IPS DF 6.9 (cell line): ENCODE measurements at regions not wholly inside any gene's neighbourhood (a gene's known extent, or its start where the extent isn't known, plus 50 kb on each side); places are given as distances from the start of the nearest gene placed in this dataset.
A peak's percentile ranks its signal among the peaks of the same experiment; 100 is the strongest.
"Not testable (repeated sequence)": the region's sequence is repeated elsewhere in the genome, so short reads cannot be mapped to it uniquely, and the experiment has no call there.

ENCODE experiments used
- DNase-seq: peaks from one replicate; pipeline ENCODE4 v3.0.0-alpha.2; 2013; ENCODE audit warnings: low read depth, low spot score
- H3K27ac ChIP-seq: one replicate; pipeline ENCODE4 v1.5.1; 2013; ENCODE audit warnings: low read length, control low read depth
- H3K27me3 ChIP-seq: 2 replicates; pipeline ENCODE4 v1.6.1; 2013; ENCODE audit warnings: mild to moderate bottlenecking, low read length; ENCODE audit not compliant: control insufficient read depth, insufficient read depth
- H3K36me3 ChIP-seq: 2 replicates; pipeline ENCODE4 v1.6.1; 2013; ENCODE audit warnings: low read length; ENCODE audit not compliant: control insufficient read depth, insufficient read depth
- H3K4me1 ChIP-seq: 2 replicates; pipeline ENCODE4 v1.6.1; 2013; ENCODE audit warnings: low read length; ENCODE audit not compliant: control insufficient read depth, insufficient read depth
- H3K4me3 ChIP-seq: 2 replicates; pipeline ENCODE4 v1.5.1; 2013; ENCODE audit warnings: mild to moderate bottlenecking, low read length
- H3K9me3 ChIP-seq: 2 replicates; pipeline ENCODE4 v1.6.1; 2013; ENCODE audit warnings: low read length, inconsistent platforms; ENCODE audit not compliant: control insufficient read depth, insufficient read depth
- WGBS: extraction: QIAGEN DNeasy Blood & Tissue Kit; methylation state at CpG from one replicate; pipeline ENCODE4 v1.1.7; 2013; ENCODE audit warnings: mixed read lengths, missing lambda C conversion rate; ENCODE audit not compliant: insufficient read length, insufficient coverage; 5-methylcytosine and 5-hydroxymethylcytosine counted together

- peaks cover 2% of the 10 kb centered on the region; the same call in 1 of the 2 replicates for H3K4me1 ChIP-seq
- H3K27ac ChIP-seq: no peak overlapping the region
- no peaks in the 10 kb centered on the region for H3K27me3 ChIP-seq
- WGBS: no CpG with 5 or more reads among the region's 8 CpGs
- H3K9me3 ChIP-seq: no peaks in the 10 kb centered on the region
- H3K36me3 ChIP-seq: no peaks in the 10 kb centered on the region
- no peak overlapping the region for H3K4me3 ChIP-seq
- no peak for DNase-seq
Measured at GRCh38 chr1:233722212-233722979, 108.5 kb downstream of the KCNK1 start.

- WGBS: no CpG with 5 or more reads among the region's 6 CpGs
- H3K4me3 ChIP-seq: no peak overlapping the region
- peaks cover 2% of the 10 kb centered on the region; the same call in 1 of the 2 replicates for H3K4me1 ChIP-seq
- no peaks in the 10 kb centered on the region for H3K9me3 ChIP-seq
- DNase-seq: no peak
- H3K36me3 ChIP-seq: no peaks in the 10 kb centered on the region
- no peak overlapping the region for H3K27ac ChIP-seq
- no peaks in the 10 kb centered on the region for H3K27me3 ChIP-seq
Measured at GRCh38 chr1:233723387-233723786, 109.5 kb downstream of the KCNK1 start.

DNA sequence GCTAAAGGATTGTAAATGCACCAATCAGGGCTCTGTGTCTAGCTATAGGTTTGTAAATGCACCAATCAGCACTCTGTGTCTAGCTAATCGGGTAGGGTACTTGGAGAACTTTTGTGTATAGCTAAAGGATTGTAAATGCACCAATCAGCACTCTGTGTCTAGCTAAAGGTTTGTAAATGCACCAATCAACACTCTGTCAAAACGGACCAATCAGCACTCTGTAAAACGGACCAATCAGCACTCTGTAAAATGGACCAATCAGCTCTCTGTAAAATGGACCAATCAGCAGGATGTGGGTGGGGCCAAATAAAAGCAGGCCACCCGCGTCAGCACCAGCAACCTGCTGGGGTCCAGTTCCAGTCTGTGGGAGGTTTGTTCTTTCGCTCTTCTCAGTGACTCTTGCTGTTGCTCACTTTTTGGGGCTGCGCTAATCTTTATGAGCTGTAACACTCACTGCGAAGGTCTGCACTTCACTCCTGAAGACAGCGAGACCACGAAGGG, 110.3 kb downstream of the KCNK1 start:
- H3K36me3 ChIP-seq, H3K4me1 ChIP-seq, H3K4me3 ChIP-seq, H3K9me3 ChIP-seq, H3K27me3 ChIP-seq, H3K27ac ChIP-seq, DNase-seq: not testable (repeated sequence)
- no CpG with 5 or more reads among the region's 10 CpGs for WGBS

DNA sequence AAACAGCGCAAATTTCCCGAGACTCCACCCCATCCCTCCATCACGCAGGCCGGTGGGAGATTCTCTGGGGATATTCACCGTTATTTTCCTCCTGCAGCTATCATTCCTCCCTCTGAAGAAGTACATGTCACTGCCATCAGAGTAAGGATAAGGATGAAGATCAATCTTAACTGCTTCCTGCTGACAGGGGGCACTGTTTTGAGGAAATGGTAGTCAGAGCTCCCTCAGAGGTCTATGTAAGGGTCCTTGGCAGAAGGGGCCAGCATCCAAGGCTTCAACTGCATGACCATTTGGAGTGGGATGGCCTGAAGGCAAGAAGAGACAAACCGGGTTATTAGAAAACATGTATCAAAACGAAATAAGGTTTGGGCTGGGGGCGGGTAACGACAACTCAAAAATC, 111.5 kb downstream of the KCNK1 start:
- H3K9me3 ChIP-seq: no peaks in the 10 kb centered on the region
- no peak overlapping the region for H3K27ac ChIP-seq
- DNase-seq: no peak
- no peaks in the 10 kb centered on the region for H3K36me3 ChIP-seq
- no peaks in the 10 kb centered on the region for H3K27me3 ChIP-seq
- H3K4me1 ChIP-seq: peaks cover 2% of the 10 kb centered on the region; the same call in 1 of the 2 replicates
- no CpG with 5 or more reads among the region's 9 CpGs for WGBS
- H3K4me3 ChIP-seq: no peak overlapping the region

- no peaks in the 10 kb centered on the region for H3K9me3 ChIP-seq
- no peak overlapping the region for H3K4me3 ChIP-seq
- no peaks in the 10 kb centered on the region for H3K27me3 ChIP-seq
- no CpG with 5 or more reads among the region's 4 CpGs for whole genome bisulfite sequencing
- H3K36me3 ChIP-seq: no peaks in the 10 kb centered on the region
- H3K4me1 ChIP-seq: peaks cover 3% of the 10 kb centered on the region; the same call in 1 of the 2 replicates
- DNase-seq: no peak
- H3K27ac ChIP-seq: no peak overlapping the region
Measured at GRCh38 chr1:233728721-233729120, 114.8 kb downstream of the KCNK1 start.

GRCh38 chr1:233730380-233730779, 116.5 kb downstream of the KCNK1 start:
- Histone ChIP-seq H3K36me3 (no peaks in the 10 kb centered on the region), H3K9me3 (no peaks in the 10 kb centered on the region), H3K4me1 (peaks cover 3% of the 10 kb centered on the region; the same call in 1 of the 2 replicates), H3K27ac (no peak overlapping the region), H3K4me3 (no peak overlapping the region), H3K27me3 (no peaks in the 10 kb centered on the region)
- no peak for DNase-seq
- no CpG with 5 or more reads among the region's 5 CpGs for WGBS

DNA sequence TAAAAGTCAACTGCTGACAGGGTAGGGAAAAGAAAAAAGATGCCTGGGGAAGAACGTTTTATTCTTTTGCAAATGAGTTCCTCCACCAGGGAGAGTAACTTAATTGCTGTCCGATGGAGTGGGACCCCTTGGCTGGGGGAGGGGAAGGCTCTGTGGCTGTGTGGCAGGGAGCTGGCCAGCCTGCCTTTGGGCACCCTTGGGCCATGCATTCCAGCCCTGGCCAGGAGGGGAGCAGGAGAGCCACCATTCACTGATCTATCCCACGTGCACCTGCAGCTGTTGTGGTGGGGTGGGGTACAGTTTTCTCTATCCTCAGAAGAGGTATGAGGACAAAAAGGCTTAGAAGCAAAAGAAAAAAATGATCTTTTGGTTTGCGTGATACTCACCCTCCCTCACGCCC, 116.9 kb downstream of the KCNK1 start:
- peak; percentile 52 for DNase-seq
- Histone ChIP-seq H3K4me1 (peaks cover 3% of the 10 kb centered on the region; the same call in 1 of the 2 replicates), H3K27me3 (no peaks in the 10 kb centered on the region), H3K9me3 (no peaks in the 10 kb centered on the region), H3K27ac (no peak overlapping the region), H3K36me3 (no peaks in the 10 kb centered on the region), H3K4me3 (no peak overlapping the region)
- WGBS: no CpG with 5 or more reads among the region's 5 CpGs

- 0 out of 2 replicates have a peak, but pooled peaks cover 2% of the 10 kb centered on the region for H3K4me1 ChIP-seq
- WGBS: no CpG with 5 or more reads among the region's 2 CpGs
Measured at GRCh38 chr1:233732206-233732605, 118.3 kb downstream of the KCNK1 start.

GRCh38 chr1:233734456-233734855, 120.5 kb downstream of the KCNK1 start:
- no peak for DNase-seq
- H3K4me1 ChIP-seq: 0 out of 2 replicates have a peak, but pooled peaks cover 2% of the 10 kb centered on the region
- no peak overlapping the region for H3K27ac ChIP-seq
- H3K27me3 ChIP-seq: no peaks in the 10 kb centered on the region
- no peaks in the 10 kb centered on the region for H3K9me3 ChIP-seq
- WGBS: no CpG with 5 or more reads among the region's 7 CpGs
- H3K4me3 ChIP-seq: no peak overlapping the region
- no peaks in the 10 kb centered on the region for H3K36me3 ChIP-seq

More at GRCh38 chr1:233732206-233732605, 118.3 kb downstream of the KCNK1 start:
- DNase-seq: no peak
- H3K27ac ChIP-seq: no peak overlapping the region
- H3K9me3 ChIP-seq: no peaks in the 10 kb centered on the region
- H3K36me3 ChIP-seq: no peaks in the 10 kb centered on the region
- no peak overlapping the region for H3K4me3 ChIP-seq
- H3K27me3 ChIP-seq: no peaks in the 10 kb centered on the region

- H3K4me3 ChIP-seq: no peak overlapping the region
- no peak overlapping the region for H3K27ac ChIP-seq
- no peak for DNase-seq
- no peaks in the 10 kb centered on the region for H3K36me3 ChIP-seq
- no CpG with 5 or more reads among the region's 1 CpG for WGBS
- no peaks in the 10 kb centered on the region for H3K9me3 ChIP-seq
- H3K4me1 ChIP-seq: 0 out of 2 replicates have a peak, but pooled peaks cover 2% of the 10 kb centered on the region
- no peaks in the 10 kb centered on the region for H3K27me3 ChIP-seq
Measured at GRCh38 chr1:233735331-233735730, 121.4 kb downstream of the KCNK1 start.
